ENCODE measurements at regions not wholly inside any gene's neighbourhood (a gene's known extent, or its start where the extent isn't known, plus 50 kb on each side); places are given as distances from the start of the nearest gene placed in this dataset.

DNA sequence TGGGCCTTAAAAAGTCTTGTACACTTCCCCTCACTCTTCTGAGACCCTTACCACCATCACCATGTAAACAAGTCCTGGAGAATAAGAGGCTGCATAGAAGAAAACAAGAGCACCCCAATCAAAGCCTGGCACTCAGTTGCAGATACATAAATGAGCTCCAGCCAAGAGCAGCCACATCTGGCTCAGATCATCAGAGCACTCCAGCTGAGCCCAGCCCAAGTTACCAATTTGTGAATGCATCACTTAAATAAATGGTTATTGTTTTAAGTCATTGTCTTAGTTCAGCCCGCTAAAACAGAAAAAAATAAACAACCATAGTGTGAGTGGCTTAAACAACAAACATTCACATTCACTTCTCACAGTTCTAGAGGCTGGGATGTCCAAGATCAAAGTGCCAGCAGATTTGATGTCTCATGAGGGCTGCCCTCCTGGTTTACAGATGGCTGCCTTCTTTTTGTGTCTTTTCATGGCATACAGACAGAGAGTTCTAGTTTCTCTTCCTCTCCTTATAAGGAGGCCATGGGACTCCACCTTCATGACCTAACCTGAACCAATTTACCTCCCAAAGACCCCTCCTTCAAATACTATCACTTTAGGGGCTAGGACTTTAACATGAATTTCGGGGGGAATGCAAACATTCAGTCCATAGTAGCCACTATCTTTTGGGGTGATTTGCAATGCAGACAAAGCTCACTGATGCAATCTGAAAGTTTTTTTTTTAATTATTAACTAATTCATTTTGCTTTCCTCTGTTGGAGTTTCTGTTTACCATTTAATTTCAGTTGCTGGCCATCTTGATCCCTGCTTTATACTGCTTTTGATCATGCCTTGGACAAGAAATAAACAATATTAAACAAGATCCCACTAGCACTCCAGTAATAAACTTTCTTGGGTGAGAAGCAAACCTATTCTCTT is 187.5 kb upstream of the ACVR2A start:
- no peak for DNase-seq (ENCODE audit: low read depth in 4 of 4, low spot score in 3 of 4)

DNA sequence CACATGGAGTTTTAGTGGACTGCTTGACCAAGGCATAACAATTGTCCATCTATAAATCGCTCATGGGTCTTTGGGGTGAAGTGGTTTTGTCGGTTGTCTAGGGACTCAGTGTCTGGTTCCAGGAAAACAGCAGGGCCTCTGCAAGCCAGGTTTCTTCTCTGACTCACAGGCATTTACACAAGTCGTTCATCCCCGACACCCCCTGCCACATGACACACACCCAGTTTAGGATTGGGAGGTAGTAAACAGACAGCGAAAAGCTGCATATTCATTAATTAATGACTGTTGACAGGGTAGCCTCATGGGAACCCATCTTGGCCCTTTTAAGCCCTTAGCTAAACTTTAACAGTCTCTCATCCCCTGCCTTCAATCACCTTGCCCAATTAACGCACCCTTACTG is 194.8 kb upstream of the ACVR2A start:
- no peak for DNase-seq (ENCODE audit: low read depth in 4 of 4, low spot score in 3 of 4)

DNA sequence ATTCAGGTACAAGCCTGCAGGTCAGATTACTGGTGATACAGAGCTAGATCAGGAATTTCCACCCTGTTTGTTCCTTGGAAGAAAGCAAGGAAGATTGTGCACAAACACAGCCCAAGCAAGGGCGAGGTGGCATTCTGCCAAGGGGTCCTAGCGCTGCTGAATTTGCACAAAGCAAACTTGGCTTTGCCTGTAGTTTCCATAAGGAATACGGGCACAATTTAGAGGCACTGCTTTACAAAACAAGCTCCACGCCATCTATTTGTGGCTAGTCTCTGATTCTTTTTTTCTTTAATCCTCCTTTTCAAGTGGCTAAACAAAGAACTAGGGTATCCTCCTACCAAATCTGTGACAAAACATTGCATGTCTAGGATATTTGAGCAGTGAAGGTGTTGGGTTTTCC is 195.5 kb upstream of the ACVR2A start:
- no peak for DNase-seq (ENCODE audit: low read depth in 4 of 4, low spot score in 3 of 4)

DNA sequence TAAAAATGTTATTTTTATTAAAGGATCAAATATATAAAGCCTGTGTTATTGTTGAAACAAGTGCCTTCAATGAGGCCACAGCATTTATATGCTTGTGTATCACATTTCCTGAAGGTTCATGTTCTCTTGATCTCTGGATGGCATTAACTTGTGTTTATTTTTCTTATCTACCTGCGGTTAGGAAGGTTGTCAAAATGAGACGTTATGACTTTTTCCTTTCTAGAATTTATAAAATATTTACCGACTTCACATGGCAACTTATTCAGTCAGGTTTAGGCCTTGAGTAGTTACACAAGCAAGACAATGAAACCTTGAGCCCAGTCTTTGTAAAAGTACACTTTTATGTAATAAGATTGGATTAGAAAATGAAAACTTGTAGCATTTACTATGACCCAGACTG is 196.4 kb upstream of the ACVR2A start:
- DNase-seq (ENCODE audit: low read depth in 4 of 4, low spot score in 3 of 4): no peak

DNA sequence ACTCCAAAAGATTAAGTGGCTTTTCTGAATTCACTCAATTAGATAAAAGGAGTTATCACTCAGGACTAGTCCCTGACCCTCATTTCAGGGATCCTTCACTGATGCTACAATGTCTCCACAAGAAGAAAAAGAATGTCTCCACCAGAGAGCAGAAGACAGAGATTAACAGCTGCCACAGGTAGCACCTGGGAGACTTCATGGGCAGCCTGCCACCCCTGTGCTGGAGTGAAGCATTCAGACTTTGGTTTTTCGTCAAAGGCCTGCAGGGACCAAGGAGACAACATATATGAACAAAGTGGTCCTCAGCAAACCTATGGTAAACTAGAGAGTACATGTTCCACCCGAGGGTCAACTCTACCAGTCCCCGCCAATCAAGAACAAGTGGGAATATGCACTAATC is 197.0 kb upstream of the ACVR2A start:
- no peak for DNase-seq (ENCODE audit: low read depth in 4 of 4, low spot score in 3 of 4)

DNA sequence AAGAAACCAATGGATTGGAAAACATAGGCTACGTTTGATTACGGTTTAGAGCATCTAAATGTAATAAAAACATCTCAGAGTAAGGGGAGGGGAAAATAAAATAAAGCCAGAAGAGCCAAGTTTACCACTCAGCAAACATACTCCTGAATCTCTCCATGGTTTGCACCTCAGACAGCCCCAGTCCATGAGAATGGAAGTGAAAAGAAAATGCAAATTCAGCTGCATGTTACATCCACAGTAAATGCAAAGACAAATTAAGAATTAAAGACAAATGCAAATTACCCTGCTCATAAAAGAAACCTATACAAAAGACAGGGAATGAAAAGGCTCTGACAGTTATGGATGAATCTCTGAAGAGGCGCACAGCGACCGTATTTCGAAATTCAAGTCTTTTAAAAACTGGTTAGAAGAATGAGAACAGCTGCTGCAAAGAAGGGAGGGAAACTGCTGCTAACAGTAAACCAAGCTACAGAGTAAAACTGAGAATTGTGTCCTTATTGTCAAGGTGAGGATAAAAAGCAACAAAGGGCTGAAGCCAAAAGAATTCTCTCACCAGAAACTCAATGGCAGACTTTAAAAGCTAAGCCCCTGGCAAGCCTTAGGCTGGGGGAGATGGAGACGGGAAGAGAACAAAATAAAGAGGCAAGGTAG is 197.9 kb upstream of the ACVR2A start:
- DNase-seq (ENCODE audit: low read depth in 4 of 4, low spot score in 3 of 4): no peak

DNA sequence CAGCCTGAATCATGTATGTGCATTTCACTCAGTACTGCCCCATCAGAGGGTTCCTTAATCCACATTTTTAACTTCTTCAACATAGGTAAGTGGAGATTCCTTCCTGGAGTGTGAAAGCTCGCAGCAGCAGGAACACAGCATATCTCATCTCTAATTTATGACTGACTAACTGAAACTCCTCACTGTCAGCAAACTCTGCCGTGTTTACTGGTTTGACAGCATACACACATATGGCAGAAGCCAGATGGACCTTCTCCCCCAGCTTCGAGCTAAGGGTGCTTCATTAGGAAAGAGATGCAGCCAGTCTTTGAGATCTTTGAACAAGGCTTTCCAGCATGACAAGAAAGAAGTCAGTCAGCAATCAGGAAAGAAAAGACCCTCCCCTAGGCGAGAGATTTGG is 200.3 kb upstream of the ACVR2A start:
- DNase-seq (ENCODE audit: low read depth in 4 of 4, low spot score in 3 of 4): no peak

DNA sequence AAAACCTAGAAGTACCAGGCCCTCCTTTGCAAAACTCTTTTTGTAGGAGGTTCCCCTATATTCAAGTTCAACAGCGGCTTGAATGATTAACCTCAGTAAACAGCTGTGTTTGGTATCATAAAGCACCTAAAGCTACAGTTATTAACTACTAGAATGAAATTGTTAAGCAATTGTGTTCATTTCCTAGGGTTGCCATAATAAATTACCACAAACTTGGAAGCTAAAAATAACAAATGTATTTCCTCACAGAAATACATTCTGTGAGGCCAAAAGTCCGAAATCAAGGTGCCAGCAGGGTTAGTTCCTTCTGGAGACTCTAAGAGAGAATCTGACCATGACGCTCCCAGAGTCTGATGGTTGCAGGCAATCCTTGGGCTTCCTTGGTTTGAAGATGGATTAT is 202.1 kb upstream of the ACVR2A start:
- no peak for DNase-seq (ENCODE audit: low read depth in 4 of 4, low spot score in 3 of 4)

DNA sequence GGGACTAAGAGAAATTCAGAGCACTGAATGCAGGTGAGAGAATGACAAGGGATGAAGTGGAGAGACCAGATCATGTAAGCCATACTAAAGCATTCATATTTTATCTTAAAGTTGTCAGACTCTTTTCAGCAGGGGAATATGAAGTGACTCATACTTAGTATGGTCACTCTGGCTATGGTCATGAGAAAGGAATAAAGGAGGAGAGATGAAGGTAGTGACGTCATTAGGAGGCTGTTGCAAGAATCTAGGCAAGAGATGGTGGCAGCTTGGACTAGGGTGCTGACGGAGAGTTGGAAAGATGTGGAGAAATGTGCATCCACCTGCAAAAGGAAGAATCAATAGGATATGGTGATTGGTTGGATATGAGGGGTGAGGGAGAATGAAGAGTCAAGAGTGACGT is 203.2 kb upstream of the ACVR2A start:
- DNase-seq (ENCODE audit: low read depth in 4 of 4, low spot score in 3 of 4): no peak

DNA sequence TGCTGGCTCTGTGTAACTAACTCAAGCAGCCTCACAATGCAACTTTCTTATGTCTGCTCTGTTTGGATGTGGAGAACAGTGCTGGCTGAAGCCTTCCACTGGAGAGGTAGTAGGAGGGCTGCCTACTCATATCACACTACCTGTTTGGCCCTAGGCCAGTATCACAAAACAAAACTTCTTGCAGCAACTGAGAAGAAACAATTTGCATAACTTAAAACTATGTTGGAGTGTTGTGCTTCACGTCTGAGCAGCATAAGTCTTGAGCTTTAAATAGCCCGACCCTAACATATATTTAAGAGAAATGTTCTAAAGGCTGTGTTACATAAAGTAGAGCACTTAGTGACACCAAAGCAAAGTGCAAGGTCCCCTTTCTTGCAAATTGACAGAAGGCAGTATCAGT is 204.9 kb upstream of the ACVR2A start:
- no peak for DNase-seq (ENCODE audit: low read depth in 4 of 4, low spot score in 3 of 4)

DNA sequence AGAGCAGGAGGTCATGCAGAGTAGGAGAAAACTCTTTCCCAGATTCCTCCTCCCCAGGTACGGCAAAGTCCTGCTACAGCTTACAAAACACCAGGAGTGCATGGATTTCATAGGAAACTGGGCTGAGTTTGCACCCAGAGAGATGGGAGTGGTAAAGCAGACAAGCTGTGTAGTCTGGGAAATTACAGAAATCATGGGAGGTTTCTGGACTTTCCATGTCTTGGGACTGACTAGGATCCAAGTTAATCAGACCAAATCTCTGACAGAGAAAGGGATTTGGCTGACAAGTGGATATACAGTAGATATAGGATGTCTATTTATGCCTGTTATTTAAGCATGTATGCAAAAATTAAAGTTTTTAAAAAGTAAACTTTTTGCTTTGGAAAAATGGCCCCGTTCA is 205.4 kb upstream of the ACVR2A start:
- DNase-seq (ENCODE audit: low read depth in 4 of 4, low spot score in 3 of 4): no peak

DNA sequence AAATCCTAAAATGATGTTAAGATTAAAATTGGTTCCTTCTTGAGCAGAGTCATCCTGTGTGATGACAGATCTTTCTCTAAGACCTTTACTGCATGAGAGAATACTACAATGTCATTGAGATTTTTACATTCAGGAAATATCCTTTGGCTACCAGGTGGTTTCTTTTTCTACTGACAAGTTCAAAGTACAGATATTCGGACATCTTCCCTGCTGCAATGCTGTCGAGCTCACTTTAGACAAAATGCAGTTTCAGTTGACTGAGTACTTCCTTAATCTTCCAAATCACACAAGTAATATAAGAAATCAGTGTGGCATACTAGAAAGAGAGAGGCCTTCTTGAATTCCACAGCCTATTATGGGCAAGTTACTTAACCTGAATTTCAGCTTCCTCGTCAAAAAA is 207.9 kb upstream of the ACVR2A start:
- no peak for DNase-seq (ENCODE audit: low read depth in 4 of 4, low spot score in 3 of 4)

DNA sequence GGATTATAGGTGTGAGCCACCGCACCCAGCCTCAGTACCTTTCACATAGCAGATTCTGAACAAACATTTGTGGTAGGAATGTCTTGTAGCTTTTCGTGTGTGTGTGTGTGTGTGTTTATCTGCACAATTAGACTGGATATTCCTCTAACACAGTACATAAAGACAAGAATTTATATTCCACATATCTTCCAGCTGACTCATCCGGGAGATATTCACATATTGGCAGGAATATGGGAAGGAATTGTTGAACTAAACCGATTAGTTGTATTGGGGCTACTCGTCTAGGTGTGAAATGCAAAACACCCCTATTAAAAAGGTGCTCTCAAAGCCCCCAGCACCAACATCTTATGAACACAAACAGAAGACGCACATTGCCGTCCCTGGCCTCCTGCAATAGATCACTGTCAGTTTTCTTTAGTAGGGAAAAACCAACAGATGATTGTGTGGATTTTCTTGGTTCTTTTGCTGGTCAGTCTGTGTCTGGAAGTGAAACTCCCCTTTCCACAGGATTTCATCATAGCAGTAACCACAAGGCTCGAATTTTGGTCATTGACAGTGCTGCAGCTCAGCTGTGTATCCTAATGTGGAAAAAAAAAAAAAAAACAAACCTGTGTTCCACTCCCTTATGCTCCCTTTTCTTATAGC is 208.5 kb upstream of the ACVR2A start:
- DNase-seq (ENCODE audit: low read depth in 4 of 4, low spot score in 3 of 4): no peak

DNA sequence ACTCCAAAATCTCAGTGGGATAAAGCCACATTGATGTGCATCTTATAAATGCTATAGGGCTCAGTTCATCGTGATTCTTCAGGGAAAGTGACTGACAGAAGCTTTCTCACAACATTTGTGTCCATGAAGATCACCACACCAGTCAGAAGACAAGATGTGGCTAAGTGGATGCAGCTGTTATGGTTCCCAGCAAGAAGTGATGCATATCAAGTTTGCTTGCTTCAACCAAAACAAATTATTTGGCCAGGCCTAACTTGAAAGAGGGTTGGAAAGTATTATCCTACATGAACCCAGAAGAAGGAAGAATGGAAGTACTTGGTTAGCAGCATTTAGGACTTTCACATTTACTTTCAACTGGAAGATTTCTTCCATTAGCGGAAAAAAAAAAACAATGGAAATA is 210.0 kb upstream of the ACVR2A start:
- DNase-seq (ENCODE audit: low read depth in 4 of 4, low spot score in 3 of 4): no peak

DNA sequence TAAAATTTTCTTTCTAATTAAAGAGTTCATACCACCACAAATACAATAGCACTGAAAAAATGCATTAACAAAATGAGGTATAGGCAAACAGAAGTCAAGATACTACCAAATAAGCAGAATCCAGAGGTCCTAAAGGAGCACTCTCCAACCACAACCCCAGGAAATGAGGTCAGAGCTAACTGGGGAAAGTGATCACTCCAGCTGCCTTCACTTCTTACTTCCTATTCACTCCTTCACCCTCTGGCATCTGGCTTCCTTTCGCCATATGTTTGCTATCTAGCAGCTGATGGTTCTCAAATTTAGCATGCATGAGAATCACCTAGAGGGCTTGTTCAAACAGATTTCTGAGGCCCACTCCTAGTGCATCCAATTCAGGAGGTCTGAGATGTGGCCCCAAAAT is 212.6 kb upstream of the ACVR2A start:
- DNase-seq (ENCODE audit: low read depth in 4 of 4, low spot score in 3 of 4): no peak

DNA sequence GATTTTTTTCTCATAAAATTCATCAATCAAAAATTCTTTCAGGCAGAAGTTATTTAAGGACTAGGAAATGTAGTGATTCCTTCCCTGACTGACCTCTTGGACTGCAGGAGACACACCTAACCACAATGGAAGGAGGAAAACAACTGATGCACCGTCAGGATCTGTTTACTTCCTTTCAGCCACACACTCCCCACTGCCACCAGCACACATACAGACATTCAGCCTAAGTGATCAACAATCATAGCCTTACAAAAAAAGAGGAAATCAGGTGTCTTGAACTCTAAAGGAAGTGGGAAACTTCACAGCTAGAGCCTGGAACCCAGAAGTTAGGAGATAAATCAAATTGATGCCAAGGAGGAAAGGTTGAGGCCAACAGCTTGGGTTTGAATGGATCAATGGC is 213.5 kb upstream of the ACVR2A start:
- no peak for DNase-seq (ENCODE audit: low read depth in 4 of 4, low spot score in 3 of 4)

DNA sequence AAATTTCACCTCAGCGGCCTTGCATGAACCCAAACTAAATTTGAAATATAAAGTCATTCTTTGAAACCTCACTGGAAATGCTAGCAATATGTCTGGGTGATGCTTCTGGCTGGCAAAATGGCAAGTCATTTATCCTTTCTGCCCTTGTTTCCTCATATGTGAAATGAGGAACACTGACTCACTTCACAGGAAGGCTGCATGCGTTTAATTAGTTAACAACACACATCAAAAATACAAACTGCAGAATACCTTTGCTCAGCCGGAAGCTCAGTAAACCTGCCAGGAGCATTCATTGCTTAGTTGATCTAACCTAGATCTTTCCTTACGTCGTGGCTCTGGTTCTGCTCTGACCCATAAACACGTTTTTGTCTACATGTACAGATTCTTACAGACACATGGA is 214.2 kb upstream of the ACVR2A start:
- no peak for DNase-seq (ENCODE audit: low read depth in 4 of 4, low spot score in 3 of 4)

DNA sequence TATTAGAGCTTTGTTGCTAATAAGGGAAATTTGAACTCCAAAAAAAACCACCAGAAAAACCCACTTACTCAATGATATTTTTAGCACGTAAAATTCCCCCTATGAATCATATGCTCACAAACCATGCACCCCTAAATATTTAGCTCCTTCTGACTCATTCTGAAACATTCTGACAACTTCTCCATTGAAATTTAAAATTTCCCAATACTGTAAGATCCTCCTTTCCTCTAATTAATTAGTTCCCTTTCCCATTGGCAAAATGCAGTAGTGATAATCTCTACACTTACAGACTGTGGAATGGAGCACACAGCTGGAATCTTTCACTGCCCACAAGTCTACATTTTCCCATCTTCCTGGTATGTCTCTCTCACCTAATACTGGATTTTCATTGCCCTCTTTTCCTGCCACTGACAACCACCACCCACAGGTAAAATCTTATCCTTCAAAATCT is 215.8 kb upstream of the ACVR2A start:
- no peak for DNase-seq (ENCODE audit: low read depth in 4 of 4, low spot score in 3 of 4)

DNA sequence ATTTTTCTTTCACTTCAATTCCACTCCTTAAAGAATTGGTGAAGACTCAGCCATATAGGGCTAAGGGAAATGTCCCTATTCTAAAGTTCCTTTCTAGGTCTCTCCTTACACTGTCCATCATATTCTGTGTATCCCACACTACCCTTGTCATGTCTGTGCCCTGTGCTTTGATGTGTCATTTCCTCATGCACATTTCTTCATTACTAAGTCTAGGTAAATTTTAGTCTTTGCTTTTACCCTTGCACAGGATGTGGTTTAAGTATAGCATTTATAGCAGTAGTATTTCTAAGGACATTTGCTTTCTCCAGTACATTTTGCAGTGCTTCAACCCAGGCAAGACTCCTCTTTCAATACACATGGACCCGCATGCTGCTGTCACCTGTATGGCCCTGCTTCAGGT is 221.5 kb upstream of the ACVR2A start:
- no peak for DNase-seq (ENCODE audit: low read depth in 4 of 4, low spot score in 3 of 4)

DNA sequence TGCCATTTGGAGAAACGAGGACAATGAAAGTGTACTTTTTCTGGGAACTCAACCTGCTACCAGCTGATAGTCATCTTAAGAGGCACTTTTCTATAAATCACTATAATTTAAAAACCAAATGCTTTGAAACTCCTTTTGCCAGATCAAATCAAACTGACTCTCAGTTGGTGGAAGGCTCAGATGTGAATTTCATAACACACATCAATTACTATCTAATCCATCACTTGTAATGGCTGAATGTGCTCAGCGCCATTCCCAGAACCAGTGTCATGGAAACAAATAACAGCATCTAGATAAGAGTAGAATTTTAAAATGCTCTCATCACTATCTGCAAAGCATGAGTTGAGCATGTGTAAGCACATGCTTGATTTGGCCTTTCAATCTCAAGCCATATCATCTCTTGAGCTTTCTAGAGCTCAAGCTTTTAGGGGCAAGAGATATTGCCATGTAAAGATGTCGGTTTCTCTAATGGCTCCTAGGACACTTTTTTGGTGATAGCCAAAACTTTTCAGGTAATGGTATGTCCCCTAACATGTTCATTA is 223.1 kb upstream of the ACVR2A start:
- DNase-seq (ENCODE audit: low read depth in 4 of 4, low spot score in 3 of 4): no peak

DNA sequence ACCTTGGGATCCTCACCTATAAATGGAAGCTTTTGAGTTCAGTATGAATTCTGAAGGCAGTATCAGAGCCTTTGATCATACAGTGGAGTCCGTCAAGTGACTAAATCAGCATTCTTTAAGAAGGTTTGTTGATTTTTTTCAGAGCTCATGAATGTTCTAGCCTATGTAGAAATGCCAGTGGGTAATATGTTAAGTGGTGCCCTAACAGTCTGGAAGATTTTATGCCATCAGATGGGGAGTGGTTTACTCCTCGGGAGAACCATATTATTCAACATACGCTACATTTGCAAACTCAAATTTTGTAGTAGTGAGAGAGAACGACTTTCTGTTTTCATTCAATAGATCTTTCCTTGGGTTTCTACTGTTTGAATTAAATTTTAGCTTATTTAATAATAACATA is 225.0 kb upstream of the ACVR2A start:
- no peak for DNase-seq (ENCODE audit: low read depth in 4 of 4, low spot score in 3 of 4)

DNA sequence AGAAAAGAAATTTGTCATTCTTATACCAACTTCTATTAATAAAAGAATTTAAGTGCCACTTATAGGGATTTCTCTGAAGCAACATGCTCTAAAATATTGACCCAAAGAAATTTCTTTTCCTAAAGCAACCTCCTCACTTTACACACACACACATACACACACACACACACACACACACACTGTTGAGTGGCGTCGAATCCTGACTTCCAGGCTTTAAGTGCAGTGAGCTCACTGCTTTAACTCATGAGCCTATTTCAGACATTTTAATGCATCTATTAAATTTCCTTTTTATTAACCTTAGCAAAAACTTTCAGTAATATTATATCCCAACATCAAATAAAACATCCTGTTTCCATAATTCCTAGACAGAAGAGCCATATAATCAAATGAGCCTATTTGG is 229.1 kb upstream of the ACVR2A start:
- no peak for DNase-seq (ENCODE audit: low read depth in 4 of 4, low spot score in 3 of 4)
